Medulla oblongata (tissue), 1 donor: ENCODE measurements at regions not wholly inside any gene's neighbourhood (a gene's known extent, or its start where the extent isn't known, plus 50 kb on each side); places are given as distances from the start of the nearest gene placed in this dataset.
A peak's percentile ranks its signal among the peaks of the same experiment; 100 is the strongest.

Experiments
- DNase-seq: peaks from one replicate; pipeline ENCODE4 v3.0.0-alpha.2; 2015; ENCODE audit errors: extremely low spot score

GRCh38 chr4:71156616-71157015, 163.2 kb downstream of the DCK start:
- DNase-seq, result no peak

GRCh38 chr4:71162386-71162785, 168.9 kb downstream of the DCK start:
- no peak for DNase-seq

GRCh38 chr4:71163317-71163716, 169.9 kb downstream of the DCK start:
- DNase-seq, result no peak

GRCh38 chr4:71167083-71167482, 171.7 kb upstream of the SLC4A4 start:
- DNase-seq, result no peak

GRCh38 chr4:71171592-71171991, 167.2 kb upstream of the SLC4A4 start:
- DNase-seq, result no peak

- DNase-seq, result no peak
These were observed 157.5 kb upstream of the SLC4A4 start for GRCh38 chr4:71181332-71181731.

- peak; percentile 78 for DNase-seq
These were observed 154.5 kb upstream of the SLC4A4 start for GRCh38 chr4:71184195-71184781.

- no peak for DNase-seq
These were observed 153.8 kb upstream of the SLC4A4 start for GRCh38 chr4:71185037-71185436.

- DNase-seq, result no peak
These were observed 152.6 kb upstream of the SLC4A4 start for GRCh38 chr4:71186257-71186565.

GRCh38 chr4:71186566-71187403, 152.0 kb upstream of the SLC4A4 start:
- peak; percentile 65 for DNase-seq

GRCh38 chr4:71187404-71188155, 151.2 kb upstream of the SLC4A4 start:
- no peak for DNase-seq

GRCh38 chr4:71188156-71188640, 150.6 kb upstream of the SLC4A4 start:
- no peak for DNase-seq

- no peak for DNase-seq
These were observed 149.9 kb upstream of the SLC4A4 start for GRCh38 chr4:71188951-71189350.

- DNase-seq, result no peak
These were observed 149.3 kb upstream of the SLC4A4 start for GRCh38 chr4:71189471-71189870.

- DNase-seq, result no peak
These were observed 144.4 kb upstream of the SLC4A4 start for GRCh38 chr4:71194454-71194853.

- DNase-seq, result no peak
These were observed 142.9 kb upstream of the SLC4A4 start for GRCh38 chr4:71195924-71196323.

GRCh38 chr4:71198958-71199357, 139.9 kb upstream of the SLC4A4 start:
- DNase-seq, result no peak

- DNase-seq, result no peak
These were observed 137.8 kb upstream of the SLC4A4 start for GRCh38 chr4:71201057-71201456.

- no peak for DNase-seq
These were observed 136.8 kb upstream of the SLC4A4 start for GRCh38 chr4:71201817-71202576.

GRCh38 chr4:71202705-71203104, 136.1 kb upstream of the SLC4A4 start:
- DNase-seq, result no peak

- DNase-seq, result no peak
These were observed 134.8 kb upstream of the SLC4A4 start for GRCh38 chr4:71204056-71204455.

GRCh38 chr4:71206763-71207162, 132.1 kb upstream of the SLC4A4 start:
- no peak for DNase-seq
